Activated CD8-positive, alpha-beta T cell treated with anti-CD3 and anti-CD28 coated beads for 36 hours (primary cell): ENCODE measurements at regions not wholly inside any gene's neighbourhood (a gene's known extent, or its start where the extent isn't known, plus 50 kb on each side); places are given as distances from the start of the nearest gene placed in this dataset.

Source experiments
- ATAC-seq: fragments of 200-7000 bp; cut with Tn5 transposase; one replicate; pipeline ENCODE4 v1.10.0; 2021; ENCODE audit warnings: mild to moderate bottlenecking, moderate library complexity
- CTCF ChIA-PET: fragments of 350-600 bp; sonication (Branson Sonifier 250); formaldehyde crosslinking; loops from one replicate; lab custom pipeline; 2021; ENCODE audit warnings: antibody characterized with exemption; lab: Charles Lee
- POLR2A ChIA-PET: fragments of 350-600 bp; sonication (Branson Sonifier 250); formaldehyde crosslinking; loops from one replicate; lab custom pipeline; 2021; ENCODE audit warnings: antibody characterized with exemption; lab: Charles Lee
- DNase-seq: peaks from one replicate; pipeline ENCODE4 v3.0.0-alpha.2; 2020
- H3K27ac Mint-ChIP-seq: one replicate; pipeline ENCODE4 v1.8.0; 2021; ENCODE audit warnings: mild to moderate bottlenecking, mixed read lengths
- H3K27me3 Mint-ChIP-seq: one replicate; pipeline ENCODE4 v1.8.0; 2021; ENCODE audit warnings: mixed read lengths
- H3K36me3 Mint-ChIP-seq: one replicate; pipeline ENCODE4 v1.8.0; 2021; ENCODE audit warnings: low read depth, mixed read lengths
- H3K4me1 Mint-ChIP-seq: one replicate; pipeline ENCODE4 v1.8.0; 2021; ENCODE audit warnings: low read depth, mixed read lengths
- H3K4me3 Mint-ChIP-seq: one replicate; pipeline ENCODE4 v1.8.0; 2021; ENCODE audit warnings: mild to moderate bottlenecking, moderate library complexity, mixed read lengths
- H3K9me3 Mint-ChIP-seq: one replicate; pipeline ENCODE4 v1.8.0; 2021; ENCODE audit warnings: mixed read lengths
- CTCF ChIP-seq: fragments of 200-600 bp; IDR thresholded peaks from one replicate; pipeline ENCODE4 v1.8.0; 2022; ENCODE audit warnings: antibody characterized with exemption, mild to moderate bottlenecking
- intact Hi-C: fragments of 100-400 bp; cut with micrococcal nuclease; formaldehyde crosslinking; loops from one replicate; pipeline ENCODE4 v1.10.0; 2022

DNA sequence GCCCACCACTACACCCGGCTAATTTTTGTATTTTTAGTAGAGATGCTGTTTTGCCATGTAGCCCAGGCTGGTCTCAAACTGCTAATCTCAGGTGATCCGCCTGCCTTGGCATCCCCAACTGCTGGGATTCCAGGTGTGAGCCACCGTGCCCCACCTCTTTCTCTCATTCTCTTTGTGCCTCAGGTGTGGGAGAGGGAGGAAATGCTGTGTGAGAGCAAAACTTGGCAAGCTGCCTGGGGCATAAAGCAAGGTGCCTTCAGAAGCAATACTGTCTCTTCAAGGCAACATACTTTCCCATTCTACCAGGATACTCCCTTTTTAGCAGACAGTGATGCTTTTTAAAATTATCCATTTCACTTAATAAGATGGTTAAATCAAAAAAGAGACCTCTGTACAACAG is 53.2 kb upstream of the RFC3 start:
- Mint-ChIP-seq H3K4me3 (no peak overlapping the region), H3K4me1 (no peaks in the 10 kb centered on the region), H3K9me3 (no peaks in the 10 kb centered on the region), H3K36me3 (no peaks in the 10 kb centered on the region), H3K27ac (no peak overlapping the region), H3K27me3 (peaks cover 4% of the 10 kb centered on the region)
- no peak for TF ChIP-seq CTCF
- ChIA-PET CTCF (interaction anchor here (1.1 kb wide), 1 partner anchor 9 kb away, joined by 3 read pairs; no protein-coding TSS in a partner anchor), POLR2A (no interaction called here)
- intact Hi-C loops = no loop called here
- ATAC-seq (no peak), DNase-seq (no peak)

DNA sequence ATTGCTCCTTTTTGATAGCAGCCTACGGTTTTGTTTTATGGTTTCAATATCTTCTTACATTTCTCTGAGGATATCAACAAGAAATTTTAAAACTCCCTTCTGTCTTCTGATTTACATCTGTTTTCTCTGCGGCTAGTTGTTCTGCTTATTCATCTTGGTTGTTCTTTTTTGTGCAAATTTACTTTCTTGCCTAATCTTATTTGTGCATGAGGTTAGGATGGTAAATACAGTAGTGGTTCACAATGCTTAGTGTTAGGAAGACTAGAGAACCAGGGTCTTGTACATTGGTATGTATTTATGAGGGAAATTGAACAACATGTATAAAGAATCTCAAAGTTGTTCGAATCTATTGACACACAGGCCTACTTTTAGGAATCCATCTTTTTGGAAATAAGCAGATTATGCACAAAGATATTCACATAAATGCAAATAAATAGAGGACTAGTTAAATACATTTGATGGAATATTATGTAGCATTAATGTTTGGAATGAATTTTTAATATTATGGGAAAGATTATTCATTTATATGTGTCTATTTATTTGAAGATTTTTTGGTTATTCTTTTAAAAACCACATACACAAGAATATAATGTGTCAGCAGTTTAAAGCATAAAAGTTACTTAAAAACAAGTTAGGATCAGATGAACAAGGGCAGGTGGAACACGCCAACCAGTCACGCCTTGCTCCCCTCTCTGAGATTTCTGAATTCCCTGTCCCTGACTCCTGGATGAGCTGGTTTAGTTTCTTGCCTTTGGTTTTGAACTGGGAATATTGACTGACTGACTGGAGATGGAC is 51.4 kb upstream of the RFC3 start:
- POLR2A ChIA-PET = no interaction called here

GRCh38 chr13:33767140-33767539 is 50.8 kb upstream of the RFC3 start:
- Mint-ChIP-seq H3K27ac (no peak overlapping the region), H3K36me3 (no peaks in the 10 kb centered on the region), H3K27me3 (peaks cover 4% of the 10 kb centered on the region), H3K4me3 (no peak overlapping the region), H3K4me1 (no peaks in the 10 kb centered on the region), H3K9me3 (no peaks in the 10 kb centered on the region)
- intact Hi-C loops = no loop called here
- CTCF ChIA-PET = no interaction called here
- no peak for TF ChIP-seq CTCF
- POLR2A ChIA-PET = no interaction called here
- ATAC-seq = no peak
- DNase-seq = no peak

More for the DNA sequence above, 51.4 kb upstream of the RFC3 start:
- TF ChIP-seq CTCF = no peak
- Mint-ChIP-seq H3K27ac (no peak overlapping the region), H3K9me3 (no peaks in the 10 kb centered on the region), H3K4me1 (no peaks in the 10 kb centered on the region), H3K36me3 (no peaks in the 10 kb centered on the region), H3K4me3 (no peak overlapping the region), H3K27me3 (peaks cover 4% of the 10 kb centered on the region)
- DNase-seq (no peak), ATAC-seq (no peak)
- intact Hi-C loops = no loop called here
- CTCF ChIA-PET = no interaction called here
